ENCODE measurements at regions not wholly inside any gene's neighbourhood (a gene's known extent, or its start where the extent isn't known, plus 50 kb on each side); places are given as distances from the start of the nearest gene placed in this dataset.

GRCh38 chr18:72100465-72101004 is 443.6 kb downstream of the CBLN2 start:
- DNase-seq (ENCODE audit: low read depth in 4 of 4, low spot score in 1 of 4) = no peak

DNA sequence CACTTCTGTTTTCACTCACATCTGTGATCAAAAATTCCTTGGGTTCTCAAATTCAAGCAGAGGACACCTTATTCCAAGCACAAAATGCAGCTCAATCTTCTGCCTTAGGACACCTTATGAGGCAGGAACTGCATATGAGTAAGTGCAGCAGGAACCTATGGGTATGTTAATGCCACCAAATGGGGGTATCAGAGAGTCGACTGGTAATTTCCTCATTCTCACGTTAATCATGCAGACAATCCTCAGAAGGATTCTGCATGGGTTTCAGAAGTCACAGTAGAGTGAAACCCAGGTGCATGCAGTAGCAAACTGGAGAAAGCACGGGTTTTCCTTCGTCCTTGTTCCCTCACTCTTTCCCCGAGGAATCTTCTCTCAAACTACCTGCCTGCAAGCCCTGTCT is 452.8 kb downstream of the CBLN2 start:
- DNase-seq (ENCODE audit: low read depth in 4 of 4, low spot score in 1 of 4) = no peak

- DNase-seq (ENCODE audit: low read depth in 4 of 4, low spot score in 1 of 4) = no peak
These were observed 454.7 kb downstream of the CBLN2 start for GRCh38 chr18:72089432-72089831.

DNA sequence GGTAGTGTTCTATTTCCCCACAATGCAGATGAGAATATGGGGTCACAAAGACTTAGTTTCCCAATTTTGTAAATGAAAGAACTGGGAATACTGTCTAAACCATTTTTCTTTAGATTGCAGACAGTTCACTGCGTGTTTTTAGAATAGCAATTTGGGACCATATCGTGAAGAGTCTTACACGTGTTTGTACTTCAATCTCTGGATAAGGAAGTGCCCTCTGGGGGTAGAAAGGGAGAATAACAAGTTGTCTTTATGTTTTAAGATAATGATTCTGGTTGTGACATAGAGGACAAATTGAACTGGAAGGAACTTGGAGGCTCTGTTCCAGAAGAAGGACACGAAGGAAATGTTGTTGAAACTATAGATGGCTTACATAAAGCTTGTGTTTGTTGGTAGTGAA is 457.7 kb downstream of the CBLN2 start:
- no peak for DNase-seq (ENCODE audit: low read depth in 4 of 4, low spot score in 1 of 4)

GRCh38 chr18:72075040-72075439 is 469.1 kb downstream of the CBLN2 start:
- DNase-seq (ENCODE audit: low read depth in 4 of 4, low spot score in 1 of 4) = no peak

DNA sequence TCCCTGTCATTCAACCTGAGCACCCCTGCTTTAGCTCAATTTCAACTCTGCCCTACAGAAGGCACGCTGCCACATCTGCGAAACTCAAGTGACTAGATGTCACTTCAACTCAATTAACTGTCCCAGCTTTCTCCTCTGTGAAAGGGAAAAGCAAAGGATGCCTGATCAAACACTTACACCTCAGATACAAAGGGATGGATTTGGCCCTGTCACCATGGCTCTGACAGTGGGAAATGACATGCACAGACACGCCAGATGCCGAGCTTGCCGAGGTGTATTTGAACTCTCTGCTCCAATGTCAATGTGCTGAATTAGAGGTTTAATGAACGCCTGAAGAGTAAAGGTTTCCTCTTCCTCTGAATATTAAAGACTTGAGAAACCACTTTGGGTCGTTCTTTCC is 481.1 kb downstream of the CBLN2 start:
- DNase-seq (ENCODE audit: low read depth in 4 of 4, low spot score in 1 of 4) = no peak

DNA sequence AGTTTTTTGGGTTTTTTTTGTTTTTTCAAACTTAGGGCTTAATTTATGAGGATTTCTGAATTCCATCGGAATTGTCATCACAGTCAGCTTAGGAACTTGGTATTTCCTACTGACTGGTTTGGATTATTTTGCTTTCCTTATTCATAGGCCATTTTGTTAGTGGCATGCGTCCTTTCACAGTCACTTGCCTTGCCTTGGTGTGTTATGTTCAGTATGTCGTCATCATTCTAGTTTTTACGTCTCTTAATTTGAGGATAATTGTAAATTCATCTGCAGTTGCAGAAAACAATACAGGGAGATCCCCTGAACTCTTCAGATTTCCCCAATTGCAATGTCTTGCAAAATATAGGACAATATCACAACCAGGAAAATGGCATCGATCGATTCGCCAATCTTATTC is 485.3 kb downstream of the CBLN2 start:
- no peak for DNase-seq (ENCODE audit: low read depth in 4 of 4, low spot score in 1 of 4)

- DNase-seq (ENCODE audit: low read depth in 4 of 4, low spot score in 1 of 4) = no peak
These were observed 488.0 kb downstream of the CBLN2 start for GRCh38 chr18:72056171-72056570.

- no peak for DNase-seq (ENCODE audit: low read depth in 4 of 4, low spot score in 1 of 4)
These were observed 502.7 kb downstream of the CBLN2 start for GRCh38 chr18:72041313-72042032.

DNA sequence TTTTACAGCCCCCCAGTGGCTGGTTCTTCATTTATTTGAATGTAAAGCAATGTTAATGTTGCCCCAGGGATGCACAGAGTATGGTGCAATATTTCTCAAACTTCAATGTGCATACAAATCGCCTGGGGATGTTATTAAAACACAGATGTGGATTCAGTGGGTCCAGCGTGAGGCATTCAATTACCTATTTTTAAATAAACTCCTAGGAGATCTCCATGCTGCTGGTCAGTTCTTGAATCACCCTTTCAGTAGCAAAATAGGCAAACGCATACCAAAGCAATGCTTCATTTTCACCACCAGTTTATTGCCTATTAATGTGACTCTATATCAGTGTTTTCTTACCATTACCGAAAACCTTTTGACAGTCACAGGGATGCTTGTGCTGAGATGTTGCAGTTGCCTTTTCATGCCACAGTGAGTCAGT is 530.7 kb downstream of the CBLN2 start:
- DNase-seq (ENCODE audit: low read depth in 4 of 4, low spot score in 1 of 4) = no peak

DNA sequence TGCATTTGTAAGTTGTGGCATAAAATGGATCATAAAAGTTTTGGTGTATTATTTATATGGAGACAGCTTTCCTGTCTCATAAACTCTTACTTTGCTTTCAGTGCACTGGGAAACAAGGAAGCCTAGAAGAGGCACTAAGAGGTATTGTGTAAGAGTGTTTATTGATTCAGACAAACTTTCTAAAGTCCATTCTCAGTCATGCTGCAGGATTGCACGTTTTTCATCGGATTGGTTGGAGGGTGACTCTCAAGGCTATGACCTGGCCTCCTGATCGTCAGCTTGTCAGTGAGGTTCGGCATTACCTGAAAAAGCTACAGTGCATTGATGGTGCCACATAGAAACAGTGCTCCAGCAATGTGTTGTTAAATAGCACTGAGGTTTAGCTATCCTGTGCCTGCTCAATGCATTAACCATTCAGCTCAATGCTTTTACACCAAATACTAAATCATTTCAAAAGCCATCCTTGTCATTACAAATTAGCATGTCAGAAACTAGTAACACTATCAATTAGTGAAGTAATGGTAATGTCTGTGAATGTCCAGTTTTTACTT is 545.5 kb downstream of the CBLN2 start:
- DNase-seq (ENCODE audit: low read depth in 4 of 4, low spot score in 1 of 4) = no peak

- no peak for DNase-seq (ENCODE audit: low read depth in 4 of 4, low spot score in 1 of 4)
These were observed 548.2 kb downstream of the CBLN2 start for GRCh38 chr18:71995904-71996465.

- DNase-seq (ENCODE audit: low read depth in 4 of 4, low spot score in 1 of 4) = no peak
These were observed 549.9 kb downstream of the CBLN2 start for GRCh38 chr18:71994273-71994672.

DNA sequence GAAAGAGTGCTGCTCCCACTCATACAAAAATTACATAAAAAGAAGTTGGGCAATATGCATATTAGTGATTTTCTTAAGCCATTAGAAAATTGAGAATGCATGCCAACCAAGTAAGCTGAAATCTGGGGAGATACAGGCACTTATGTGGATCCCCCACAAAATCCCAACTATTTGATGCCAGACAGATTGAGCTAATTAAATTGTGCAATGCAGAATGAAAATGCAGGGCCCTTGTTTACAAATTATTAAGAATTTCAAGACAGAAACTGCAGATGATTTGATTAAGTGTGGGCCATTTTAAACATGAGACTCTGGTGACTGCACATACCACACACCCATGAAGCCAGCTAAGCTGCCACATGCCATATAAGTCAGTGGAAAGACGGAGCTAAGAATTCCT is 554.5 kb downstream of the CBLN2 start:
- no peak for DNase-seq (ENCODE audit: low read depth in 4 of 4, low spot score in 1 of 4)

DNA sequence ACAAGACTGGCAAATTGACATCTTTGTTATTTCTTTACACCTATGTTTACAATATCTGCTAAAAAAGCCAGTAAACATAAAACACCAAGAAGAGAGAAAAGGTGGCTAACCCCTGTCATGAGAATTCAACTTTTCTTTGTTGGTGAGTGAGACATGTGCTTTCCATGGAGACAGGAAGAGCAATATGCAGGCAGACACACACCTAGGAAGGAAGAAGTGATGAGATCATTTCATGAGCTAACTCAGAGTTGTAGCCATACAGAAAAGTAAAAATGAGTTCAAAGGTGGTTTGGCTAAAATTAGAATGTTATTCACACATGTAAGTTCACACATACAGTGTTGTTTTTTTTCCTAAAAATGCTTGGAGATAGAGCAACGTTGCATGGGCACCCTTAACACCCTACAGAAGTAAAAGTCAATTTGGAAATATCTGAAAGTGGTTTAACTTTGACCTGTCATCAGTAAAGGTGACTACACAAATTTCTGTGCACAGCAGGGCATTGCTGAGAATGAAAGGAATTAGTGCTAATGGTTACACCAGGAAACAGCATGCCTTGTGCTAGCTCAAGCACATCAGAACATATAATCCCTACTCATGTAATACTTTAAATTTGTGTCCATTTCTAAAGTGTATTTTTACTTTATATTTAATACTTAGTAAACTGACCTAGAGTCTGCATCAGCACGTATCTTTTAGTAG is 557.6 kb downstream of the CBLN2 start:
- no peak for DNase-seq (ENCODE audit: low read depth in 4 of 4, low spot score in 1 of 4)

DNA sequence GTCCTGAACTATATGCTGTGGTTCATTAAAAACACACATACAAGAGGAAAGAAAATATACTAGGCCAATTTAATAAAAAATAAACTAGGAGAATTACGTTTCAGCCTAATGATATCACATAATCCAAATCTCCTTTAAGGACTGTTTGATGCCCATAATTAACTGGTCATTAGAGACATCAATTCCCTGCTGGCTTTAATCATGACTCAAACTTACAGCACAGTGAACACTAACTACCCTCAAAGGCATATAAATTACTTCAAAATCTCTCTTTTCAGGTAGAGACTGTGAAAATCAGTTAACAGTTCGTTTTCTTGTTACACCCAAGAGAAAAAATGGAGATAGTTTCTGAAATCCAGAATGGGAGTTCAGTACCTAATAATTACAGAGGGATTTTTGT is 567.4 kb downstream of the CBLN2 start:
- no peak for DNase-seq (ENCODE audit: low read depth in 4 of 4, low spot score in 1 of 4)

GRCh38 chr18:71966791-71967190 is 577.4 kb downstream of the CBLN2 start:
- DNase-seq (ENCODE audit: low read depth in 4 of 4, low spot score in 1 of 4) = no peak

- DNase-seq (ENCODE audit: low read depth in 4 of 4, low spot score in 1 of 4) = no peak
These were observed 585.5 kb downstream of the CBLN2 start for GRCh38 chr18:71958605-71959004.

GRCh38 chr18:71951001-71951400 is 593.1 kb downstream of the CBLN2 start:
- no peak for DNase-seq (ENCODE audit: low read depth in 4 of 4, low spot score in 1 of 4)

DNA sequence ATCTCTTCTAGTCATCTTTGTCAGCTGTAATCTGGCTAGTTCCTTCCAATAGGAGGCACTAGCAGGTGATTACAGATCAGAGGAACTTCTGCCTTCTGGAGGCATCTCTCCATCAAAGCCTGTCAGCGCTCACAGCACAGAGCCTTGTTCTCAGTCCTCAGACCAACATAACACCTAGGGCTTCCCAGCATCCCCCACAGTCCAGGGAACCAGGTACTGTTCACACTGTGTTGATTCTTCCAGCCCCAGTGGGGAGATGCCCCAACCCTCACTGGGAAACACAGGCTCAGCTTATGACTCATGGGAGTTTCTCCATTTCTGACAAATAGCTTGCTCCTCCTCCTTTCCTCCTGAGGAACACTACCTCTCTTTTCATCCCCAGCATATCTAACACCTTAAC is 601.7 kb downstream of the CBLN2 start:
- DNase-seq (ENCODE audit: low read depth in 4 of 4, low spot score in 1 of 4) = no peak

GRCh38 chr18:71939483-71939882 is 604.7 kb downstream of the CBLN2 start:
- no peak for DNase-seq (ENCODE audit: low read depth in 4 of 4, low spot score in 1 of 4)

DNA sequence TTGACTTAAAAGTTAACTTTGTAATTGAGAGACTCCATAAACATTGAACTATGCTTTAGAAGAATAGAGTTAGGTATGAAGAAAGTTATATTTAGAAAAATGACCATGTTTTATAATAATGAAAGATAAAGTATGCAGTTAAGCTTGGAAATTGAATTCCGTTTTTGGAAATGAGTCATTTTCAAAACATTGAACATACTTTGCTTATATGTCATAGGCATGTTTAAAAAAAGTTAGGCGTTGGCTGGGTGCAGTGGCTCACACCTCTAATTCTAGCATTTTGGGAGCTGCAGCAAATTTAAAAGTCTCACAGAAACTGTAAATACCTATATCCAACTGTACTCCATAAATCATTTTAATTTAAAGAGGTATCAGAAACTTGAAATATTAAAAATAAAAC is 607.4 kb downstream of the CBLN2 start:
- no peak for DNase-seq (ENCODE audit: low read depth in 4 of 4, low spot score in 1 of 4)
